Neural progenitor cell (in vitro differentiated cells): ENCODE measurements at regions not wholly inside any gene's neighbourhood (a gene's known extent, or its start where the extent isn't known, plus 50 kb on each side); places are given as distances from the start of the nearest gene placed in this dataset.

Experiments used
- DNase-seq: peaks from one replicate; pipeline ENCODE4 v3.0.0-alpha.2; 2016; ENCODE audit warnings: low spot score
- H2AFZ ChIP-seq: fragments of 200-600 bp; sonication (generic); replicated peaks from 2 replicates; pipeline ENCODE4 v1.6.1; 2016; ENCODE audit warnings: antibody characterized with exemption
- H3F3A ChIP-seq: fragments of 200-600 bp; sonication (generic); 2 replicates; pipeline ENCODE4 v1.6.1; 2016; ENCODE audit warnings: antibody characterized with exemption, low read depth
- H3K27ac ChIP-seq: fragments of 200-600 bp; sonication (generic); 2 replicates; pipeline ENCODE4 v1.5.1; 2016; ENCODE audit warnings: mild to moderate bottlenecking
- H3K27me3 ChIP-seq: fragments of 200-600 bp; sonication (generic); 2 replicates; pipeline ENCODE4 v1.6.1; 2016; ENCODE audit warnings: mild to moderate bottlenecking, moderate library complexity
- H3K36me3 ChIP-seq: fragments of 200-600 bp; sonication (generic); 2 replicates; pipeline ENCODE4 v1.5.1; 2016
- H3K4me1 ChIP-seq: fragments of 200-600 bp; sonication (generic); 2 replicates; pipeline ENCODE4 v1.6.1; 2016; ENCODE audit warnings: mixed run types
- H3K4me2 ChIP-seq: fragments of 200-600 bp; sonication (generic); 2 replicates; pipeline ENCODE4 v1.6.1; 2016
- H3K4me3 ChIP-seq: fragments of 200-600 bp; sonication (generic); 2 replicates; pipeline ENCODE4 v1.5.1; 2016
- H3K79me2 ChIP-seq: fragments of 200-600 bp; sonication (generic); 2 replicates; pipeline ENCODE4 v1.6.1; 2016; ENCODE audit warnings: low read depth
- H3K9ac ChIP-seq: fragments of 200-600 bp; sonication (generic); 2 replicates; pipeline ENCODE4 v1.6.1; 2016
- H3K9me3 ChIP-seq: fragments of 200-600 bp; sonication (generic); 2 replicates; pipeline ENCODE4 v1.5.1; 2016; ENCODE audit warnings: low read depth
- H4K20me1 ChIP-seq: fragments of 200-600 bp; sonication (generic); 2 replicates; pipeline ENCODE4 v1.6.1; 2016; ENCODE audit warnings: low read depth
- H3K27ac Mint-ChIP-seq: 3 replicates; pipeline ENCODE4 v1.8.0; 2021; ENCODE audit warnings: mixed read lengths
- H3K27me3 Mint-ChIP-seq: 2 replicates; pipeline ENCODE4 v1.8.0; 2022; ENCODE audit warnings: low read depth, mild to moderate bottlenecking, inconsistent platforms, moderate library complexity, mixed read lengths; ENCODE audit not compliant: insufficient read depth
- H3K36me3 Mint-ChIP-seq: 3 replicates; pipeline ENCODE4 v1.8.0; 2021; ENCODE audit warnings: mixed read lengths
- H3K4me1 Mint-ChIP-seq: 3 replicates; pipeline ENCODE4 v1.8.0; 2021; ENCODE audit warnings: mixed read lengths
- H3K4me3 Mint-ChIP-seq: 3 replicates; pipeline ENCODE4 v1.8.0; 2021; ENCODE audit warnings: mild to moderate bottlenecking, moderate library complexity, mixed read lengths
- H3K9me3 Mint-ChIP-seq: 3 replicates; pipeline ENCODE4 v1.8.0; 2020; ENCODE audit warnings: mixed read lengths
- CTCF ChIP-seq: fragments of 200-600 bp; sonication (generic); IDR thresholded peaks from 2 replicates; pipeline ENCODE4 v1.5.1; 2017; ENCODE audit warnings: antibody characterized with exemption, mild to moderate bottlenecking
- EZH2 ChIP-seq: fragments of 200-600 bp; sonication (generic); IDR thresholded peaks from 2 replicates; pipeline ENCODE4 v1.6.1; 2017; ENCODE audit warnings: antibody characterized with exemption, mild to moderate bottlenecking, moderate library complexity
- EZH2phosphoT487 ChIP-seq: fragments of 200-600 bp; sonication (generic); IDR thresholded peaks from 2 replicates; pipeline ENCODE4 v1.6.1; 2017; ENCODE audit warnings: antibody characterized with exemption

GRCh38 chr11:31865606-31866300 lies 54.6 kb upstream of the PAX6 start:
- H3K4me1 Mint-ChIP-seq = peaks cover 3% of the 10 kb centered on the region
- no peaks in the 10 kb centered on the region for H3K27me3 ChIP-seq
- H3K9ac ChIP-seq = no peak overlapping the region
- no peak for DNase-seq
- no peaks in the 10 kb centered on the region for H4K20me1 ChIP-seq
- TF ChIP-seq EZH2phosphoT487 (no peak), CTCF (no peak), EZH2 (no peak)
- no peak overlapping the region for H3K4me3 ChIP-seq
- peaks cover 2% of the 10 kb centered on the region for H3K36me3 Mint-ChIP-seq
- no peak overlapping the region for H3K4me2 ChIP-seq
- H3K79me2 ChIP-seq = no peaks in the 10 kb centered on the region
- H3K27me3 Mint-ChIP-seq = peaks cover 6% of the 10 kb centered on the region
- peaks cover 6% of the 10 kb centered on the region for H3K9me3 Mint-ChIP-seq
- H3K4me1 ChIP-seq = peaks cover 7% of the 10 kb centered on the region
- no peak overlapping the region for H3K4me3 Mint-ChIP-seq
- no peak overlapping the region for H2AFZ ChIP-seq
- H3F3A ChIP-seq = peaks cover 8% of the 10 kb centered on the region
- H3K36me3 ChIP-seq = no peaks in the 10 kb centered on the region
- no peak overlapping the region for H3K27ac ChIP-seq
- H3K27ac Mint-ChIP-seq = peak overlapping the region; percentile 40
- no peaks in the 10 kb centered on the region for H3K9me3 ChIP-seq

GRCh38 chr11:31863170-31863832 lies 52.2 kb upstream of the PAX6 start:
- no peak for DNase-seq
- Mint-ChIP-seq H3K27ac (no peak overlapping the region), H3K4me1 (no peaks in the 10 kb centered on the region), H3K9me3 (peaks cover 6% of the 10 kb centered on the region), H3K36me3 (peaks cover 2% of the 10 kb centered on the region), H3K4me3 (no peak overlapping the region), H3K27me3 (peaks cover 4% of the 10 kb centered on the region)
- peak overlapping the region; percentile 47 for H2AFZ ChIP-seq
- no peaks in the 10 kb centered on the region for H3K36me3 ChIP-seq
- no peaks in the 10 kb centered on the region for H4K20me1 ChIP-seq
- H3K9ac ChIP-seq = no peak overlapping the region
- no peak overlapping the region for H3K4me3 ChIP-seq
- H3F3A ChIP-seq = no peaks in the 10 kb centered on the region
- H3K4me1 ChIP-seq = no peaks in the 10 kb centered on the region
- no peak for TF ChIP-seq CTCF
- no peak for TF ChIP-seq EZH2phosphoT487
- no peak for TF ChIP-seq EZH2
- H3K27ac ChIP-seq = no peak overlapping the region
- no peaks in the 10 kb centered on the region for H3K9me3 ChIP-seq
- H3K79me2 ChIP-seq = no peaks in the 10 kb centered on the region
- H3K4me2 ChIP-seq = no peak overlapping the region
- H3K27me3 ChIP-seq = no peaks in the 10 kb centered on the region

GRCh38 chr11:31861011-31861410 lies 49.9 kb upstream of the PAX6 start:
- H3K27ac Mint-ChIP-seq = no peak overlapping the region
- H3K9me3 ChIP-seq = no peaks in the 10 kb centered on the region
- H3K4me3 Mint-ChIP-seq = no peak overlapping the region
- H3K36me3 Mint-ChIP-seq = peaks cover 2% of the 10 kb centered on the region
- no peak overlapping the region for H3K27ac ChIP-seq
- peaks cover 6% of the 10 kb centered on the region for H3K9me3 Mint-ChIP-seq
- H3K4me1 Mint-ChIP-seq = no peaks in the 10 kb centered on the region
- H2AFZ ChIP-seq = no peak overlapping the region
- no peak overlapping the region for H3K9ac ChIP-seq
- no peaks in the 10 kb centered on the region for H3K36me3 ChIP-seq
- no peaks in the 10 kb centered on the region for H3K27me3 Mint-ChIP-seq
- no peaks in the 10 kb centered on the region for H4K20me1 ChIP-seq
- no peak overlapping the region for H3K4me3 ChIP-seq
- H3F3A ChIP-seq = no peaks in the 10 kb centered on the region
- no peak overlapping the region for H3K4me2 ChIP-seq
- no peaks in the 10 kb centered on the region for H3K27me3 ChIP-seq
- TF ChIP-seq EZH2phosphoT487 (no peak), EZH2 (no peak), CTCF (no peak)
- H3K79me2 ChIP-seq = no peaks in the 10 kb centered on the region
- no peak for DNase-seq
- H3K4me1 ChIP-seq = no peaks in the 10 kb centered on the region
